ENCODE measurements at regions not wholly inside any gene's neighbourhood (a gene's known extent, or its start where the extent isn't known, plus 50 kb on each side); places are given as distances from the start of the nearest gene placed in this dataset.

DNA sequence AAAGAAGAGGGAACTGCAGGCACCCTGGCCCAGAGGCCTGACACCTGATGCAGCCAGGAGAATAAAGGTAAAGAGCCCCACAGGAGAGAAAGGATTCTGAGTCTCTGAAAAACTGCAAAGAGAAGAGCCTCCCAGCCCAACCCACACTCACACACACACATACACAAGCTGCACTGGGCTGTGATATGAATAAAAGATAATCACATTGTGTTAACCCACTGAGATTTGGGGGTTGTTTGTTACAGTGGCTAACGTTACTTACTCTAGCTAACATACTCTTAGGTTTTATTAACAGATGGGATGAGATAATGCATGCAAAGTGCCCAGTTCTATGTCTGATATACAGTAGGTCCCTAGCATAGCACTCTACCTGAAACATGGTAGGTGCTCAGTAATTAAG lies 554.4 kb downstream of the CD83 start:
- 4% methylated on average over 1 of the region's 1 CpG for WGBS (ENCODE audit: insufficient coverage, insufficient replicate concordance, low lambda C conversion rate, missing lambda C conversion rate)
- BruUV-seq (replicated peaks), result no TSS peak
- peaks cover 0 to 8% of the 10 kb centered on the region in 2 experiments; a peak in 2 of 4 replicates for H3K27me3 ChIP-seq (replicated peaks in 1 of 2; ENCODE audit: control insufficient read depth in 2 of 2, insufficient read depth in 2 of 2, low read length in 1 of 2)
- no peak overlapping the region for H3K4me2 ChIP-seq (ENCODE audit: control insufficient read depth, insufficient read depth)
- no peak for ATAC-seq
- ChIA-PET SMC1A (ENCODE audit: uncharacterized antibody, unreplicated experiment) (interaction anchor here (0.8 to 1.2 kb wide), 3 partner anchors 9 to 105 kb away, joined by 3 to 5 read pairs (median 5); no protein-coding TSS in a partner anchor), POLR2A (interaction anchor here (1.0 kb wide), 1 partner anchor 27 kb away, joined by 3 read pairs; no protein-coding TSS in a partner anchor), RAD21 (ENCODE audit: unreplicated experiment) (interaction anchor here (0.6 to 1.7 kb wide), 3 partner anchors 11 to 36 kb away, joined by 3 to 5 read pairs (median 4); no protein-coding TSS in a partner anchor), CTCF (interaction anchor here (2.2 kb wide), 1 partner anchor 39 kb away, joined by 5 read pairs; no protein-coding TSS in a partner anchor)
- H3K36me3 ChIP-seq (ENCODE audit: control insufficient read depth in 2 of 2, insufficient read depth in 2 of 2, low read length in 1 of 2), result no peaks in the 10 kb centered on the region
- intact Hi-C loops (cut with micrococcal nuclease; ENCODE audit: unreplicated experiment) (no loop called here), in situ Hi-C loops (cut with MboI) (no loop called here)
- H3K9me3 ChIP-seq (replicated peaks; ENCODE audit: control insufficient read depth, insufficient read depth, low read length), result no peaks in the 10 kb centered on the region
- H3K4me3 ChIP-seq, result no peak overlapping the region
- H4K20me1 ChIP-seq (ENCODE audit: control insufficient read depth, insufficient read depth), result no peaks in the 10 kb centered on the region
- H3K79me2 ChIP-seq (ENCODE audit: control insufficient read depth, insufficient read depth, low read length), result no peaks in the 10 kb centered on the region
- no peak for DNase-seq (ENCODE audit: low read depth, low spot score)
- H2AFZ ChIP-seq (ENCODE audit: control insufficient read depth, low read depth, low read length), result no peak overlapping the region
- FAIRE-seq, result no peak
- no peak overlapping the region for H3K27ac ChIP-seq (ENCODE audit: control insufficient read depth, insufficient read depth)
- H3K4me1 ChIP-seq (ENCODE audit: control insufficient read depth, insufficient read depth, low read length), result no peaks in the 10 kb centered on the region
- H3K9ac ChIP-seq (ENCODE audit: control insufficient read depth, insufficient read depth, low read length), result no peak overlapping the region
- TF ChIP-seq CREB1 (IDR thresholded peaks at IDR 0.05; ENCODE audit: low read depth) (no peak), TCF12 (IDR thresholded peaks at IDR 0.05; ENCODE audit: low read depth, low read length) (no peak), IKZF2 (IDR thresholded peaks at IDR 0.05) (no peak), HDGF (IDR thresholded peaks at IDR 0.05) (no peak), TCF7 (IDR thresholded peaks at IDR 0.05; ENCODE audit: borderline replicate concordance) (no peak), ZNF217 (IDR thresholded peaks at IDR 0.05) (no peak), PBX3 (IDR thresholded peaks at IDR 0.05; ENCODE audit: insufficient replicate concordance, low read depth, low read length) (no peak), RAD21 (IDR thresholded peaks at IDR 0.05; ENCODE audit: insufficient read depth, low read depth, low read length) (no peak), GATAD2B (conservative IDR thresholded peaks at IDR 0.05; ENCODE audit: low read depth) (no peak), ZBTB4 (CRISPR knock-in tag; IDR thresholded peaks at IDR 0.05) (no peak), IKZF1 (conservative IDR thresholded peaks at IDR 0.05) (no peak)
- TF ChIP-seq, protein P1, sequence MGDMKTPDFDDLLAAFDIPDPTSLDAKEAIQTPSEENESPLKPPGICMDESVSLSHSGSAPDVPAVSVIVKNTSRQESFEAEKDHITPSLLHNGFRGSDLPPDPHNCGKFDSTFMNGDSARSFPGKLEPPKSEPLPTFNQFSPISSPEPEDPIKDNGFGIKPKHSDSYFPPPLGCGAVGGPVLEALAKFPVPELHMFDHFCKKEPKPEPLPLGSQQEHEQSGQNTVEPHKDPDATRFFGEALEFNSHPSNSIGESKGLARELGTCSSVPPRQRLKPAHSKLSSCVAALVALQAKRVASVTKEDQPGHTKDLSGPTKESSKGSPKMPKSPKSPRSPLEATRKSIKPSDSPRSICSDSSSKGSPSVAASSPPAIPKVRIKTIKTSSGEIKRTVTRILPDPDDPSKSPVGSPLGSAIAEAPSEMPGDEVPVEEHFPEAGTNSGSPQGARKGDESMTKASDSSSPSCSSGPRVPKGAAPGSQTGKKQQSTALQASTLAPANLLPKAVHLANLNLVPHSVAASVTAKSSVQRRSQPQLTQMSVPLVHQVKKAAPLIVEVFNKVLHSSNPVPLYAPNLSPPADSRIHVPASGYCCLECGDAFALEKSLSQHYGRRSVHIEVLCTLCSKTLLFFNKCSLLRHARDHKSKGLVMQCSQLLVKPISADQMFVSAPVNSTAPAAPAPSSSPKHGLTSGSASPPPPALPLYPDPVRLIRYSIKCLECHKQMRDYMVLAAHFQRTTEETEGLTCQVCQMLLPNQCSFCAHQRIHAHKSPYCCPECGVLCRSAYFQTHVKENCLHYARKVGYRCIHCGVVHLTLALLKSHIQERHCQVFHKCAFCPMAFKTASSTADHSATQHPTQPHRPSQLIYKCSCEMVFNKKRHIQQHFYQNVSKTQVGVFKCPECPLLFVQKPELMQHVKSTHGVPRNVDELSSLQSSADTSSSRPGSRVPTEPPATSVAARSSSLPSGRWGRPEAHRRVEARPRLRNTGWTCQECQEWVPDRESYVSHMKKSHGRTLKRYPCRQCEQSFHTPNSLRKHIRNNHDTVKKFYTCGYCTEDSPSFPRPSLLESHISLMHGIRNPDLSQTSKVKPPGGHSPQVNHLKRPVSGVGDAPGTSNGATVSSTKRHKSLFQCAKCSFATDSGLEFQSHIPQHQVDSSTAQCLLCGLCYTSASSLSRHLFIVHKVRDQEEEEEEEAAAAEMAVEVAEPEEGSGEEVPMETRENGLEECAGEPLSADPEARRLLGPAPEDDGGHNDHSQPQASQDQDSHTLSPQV (IDR thresholded peaks at IDR 0.05), result no peak

Measured in GM12878 (cell line).